Endothelial cell of umbilical vein (primary cell): ENCODE measurements at regions not wholly inside any gene's neighbourhood (a gene's known extent, or its start where the extent isn't known, plus 50 kb on each side); places are given as distances from the start of the nearest gene placed in this dataset.

Experiments used
- BruUV-seq: library from RNA; stranded (reverse); fragments of 400-500 nt; replicated peaks from 2 replicates; lab custom pipeline; 2021; lab: Mats Ljungman, UMichigan
- CTCF ChIA-PET: fragments of 300-600, 350-600 bp; sonication (Branson Sonifier 250); formaldehyde crosslinking; loops from one replicate; lab custom pipeline; 2021; ENCODE audit warnings: antibody characterized with exemption, inconsistent platforms; lab: Charles Lee
- POLR2A ChIA-PET: fragments of 300-600, 350-600 bp; sonication (Branson Sonifier 250); formaldehyde crosslinking; loops from one replicate; lab custom pipeline; 2021; ENCODE audit warnings: antibody characterized with exemption, inconsistent platforms; lab: Charles Lee
- DNase-seq: peaks from one replicate; pipeline ENCODE4 v3.0.0-alpha.2; 2011; ENCODE audit warnings: low read depth, low spot score
- FAIRE-seq: peaks from 2 replicates; lab custom pipeline; 2011; peaks lifted over from hg19 to GRCh38; lab: Jason Lieb, UNC
- H2AFZ ChIP-seq: 2 replicates; pipeline ENCODE4 v1.6.0; 2012; ENCODE audit warnings: low read depth, low read length, control low read depth, inconsistent platforms
- H3K27ac ChIP-seq: 2 replicates; pipeline ENCODE4 v1.5.1; 2011; ENCODE audit warnings: low read depth, mild to moderate bottlenecking, control low read depth, low read length, moderate library complexity; ENCODE audit not compliant: insufficient read depth
- H3K27me3 ChIP-seq, 2 experiments: 2 replicates each; pipeline versions ENCODE4 v1.6.0 to v1.6.1; 2011; ENCODE audit warnings: low read length in 2 of 2, mixed read lengths in 1 of 2; ENCODE audit not compliant: control insufficient read depth in 2 of 2, insufficient read depth in 2 of 2
- H3K36me3 ChIP-seq, 2 experiments: 2 replicates in 1 of 2; 3 replicates in 1 of 2; pipeline ENCODE4 v1.5.1; 2011; ENCODE audit warnings: low read length in 2 of 2, mild to moderate bottlenecking in 1 of 2, moderate library complexity in 1 of 2; ENCODE audit not compliant: control insufficient read depth in 2 of 2, insufficient read depth in 2 of 2; ENCODE audit errors: extremely low read depth in 1 of 2
- H3K4me1 ChIP-seq: 3 replicates; pipeline ENCODE4 v1.5.1; 2011; ENCODE audit warnings: mild to moderate bottlenecking, low read length; ENCODE audit not compliant: control insufficient read depth, insufficient read depth; ENCODE audit errors: extremely low read depth
- H3K4me2 ChIP-seq: 2 replicates; pipeline ENCODE4 v1.6.1; 2011; ENCODE audit warnings: low read length, control low read depth, mixed read lengths; ENCODE audit not compliant: insufficient read depth
- H3K4me3 ChIP-seq, 3 experiments: fragments of 200-600 bp in 1 of 3; sonication (generic), shearing (Covaris generic) in 1 of 3; replicated peaks in 1 of 3; 2 replicates each; pipeline ENCODE4 v1.5.1; 2011 to 2016; ENCODE audit warnings: control low read depth in 3 of 3, low read length in 3 of 3, mild to moderate bottlenecking in 2 of 3, inconsistent platforms in 1 of 3, low read depth in 1 of 3, moderate library complexity in 1 of 3; ENCODE audit not compliant: insufficient read depth in 1 of 3
- H3K79me2 ChIP-seq: 2 replicates; pipeline ENCODE4 v1.6.0; 2012; ENCODE audit warnings: low read length, inconsistent platforms; ENCODE audit not compliant: control insufficient read depth, insufficient read depth
- H3K9ac ChIP-seq: replicated peaks from 2 replicates; pipeline ENCODE3; 2011; ENCODE audit warnings: low read length, control low read depth; ENCODE audit not compliant: insufficient read depth; ENCODE audit errors: extremely low read depth
- H3K9me1 ChIP-seq: replicated peaks from 3 replicates; pipeline ENCODE4 v1.6.0; 2011; ENCODE audit warnings: mild to moderate bottlenecking, low read length; ENCODE audit not compliant: control insufficient read depth, insufficient read depth; ENCODE audit errors: extremely low read depth
- H3K9me3 ChIP-seq: replicated peaks from 2 replicates; pipeline ENCODE4 v1.5.1; 2012; ENCODE audit warnings: low read length, inconsistent platforms; ENCODE audit not compliant: control insufficient read depth, insufficient read depth
- H4K20me1 ChIP-seq: replicated peaks from 2 replicates; pipeline ENCODE3; 2011; ENCODE audit warnings: mild to moderate bottlenecking, low read length; ENCODE audit not compliant: control insufficient read depth, insufficient read depth; ENCODE audit errors: extremely low read depth
- EZH2 ChIP-seq: IDR thresholded peaks from 2 replicates; pipeline ENCODE4 v1.6.1; 2012; ENCODE audit warnings: borderline replicate concordance, low read depth, mild to moderate bottlenecking, moderate library complexity, low read length, inconsistent platforms; ENCODE audit not compliant: severe bottlenecking
- FOS ChIP-seq: IDR thresholded peaks from 2 replicates; pipeline ENCODE4 v1.6.1; 2011; ENCODE audit warnings: mild to moderate bottlenecking, low read length, moderate library complexity, borderline replicate concordance; ENCODE audit not compliant: insufficient read depth
- GATA2 ChIP-seq: IDR thresholded peaks from 2 replicates; pipeline ENCODE4 v1.7.0; 2011; ENCODE audit warnings: low read depth, mild to moderate bottlenecking, moderate library complexity, mixed read lengths, low read length; ENCODE audit not compliant: insufficient read length, insufficient read depth
- JUN ChIP-seq: IDR thresholded peaks from 2 replicates; pipeline ENCODE4 v1.6.1; 2011; ENCODE audit warnings: borderline replicate concordance, low read depth; ENCODE audit not compliant: insufficient read length, insufficient read depth
- MYC ChIP-seq: IDR thresholded peaks from one replicate; pipeline ENCODE4 v1.6.1; 2011; ENCODE audit warnings: mild to moderate bottlenecking, low read depth, low read length
- POLR2A ChIP-seq: IDR thresholded peaks from 2 replicates; pipeline ENCODE4 v1.6.1; 2012; ENCODE audit warnings: low read depth, mild to moderate bottlenecking, control low read depth, low read length
- POLR2AphosphoS5 ChIP-seq: IDR thresholded peaks from 2 replicates; pipeline ENCODE4 v1.6.1; 2012; ENCODE audit warnings: low read depth, mild to moderate bottlenecking, control low read depth, low read length, moderate library complexity; ENCODE audit not compliant: insufficient read depth
- dilution Hi-C: fragments of 300-500 bp; cut with MboI; formaldehyde crosslinking; loops from one replicate; pipeline ENCODE4 v1.15.0; 2019; ENCODE audit warnings: low sequenced_read_pairs; ENCODE audit not compliant: extremely low pct_ligation_motif_present
- intact Hi-C: fragments of 100-400 bp; cut with micrococcal nuclease; formaldehyde crosslinking; loops from one replicate; pipeline ENCODE4 v1.10.0; 2022
- TF ChIP-seq, protein P1 (sequence below): IDR thresholded peaks from 2 replicates; pipeline ENCODE4 v1.6.1; 2011; ENCODE audit not compliant: insufficient read depth, insufficient read length
- TF ChIP-seq, protein P2 (sequence below), 2 donors: IDR thresholded peaks; 1 replicate in 1 of 2; 2 replicates in 1 of 2; pipeline ENCODE4 v1.5.1; 2011; ENCODE audit warnings: low read length in 2 of 2, mild to moderate bottlenecking in 2 of 2, moderate library complexity in 2 of 2, control low read depth in 1 of 2, inconsistent platforms in 1 of 2, low read depth in 1 of 2; ENCODE audit not compliant: insufficient read depth in 1 of 2; ENCODE audit errors: extremely low read depth in 1 of 2

DNA sequence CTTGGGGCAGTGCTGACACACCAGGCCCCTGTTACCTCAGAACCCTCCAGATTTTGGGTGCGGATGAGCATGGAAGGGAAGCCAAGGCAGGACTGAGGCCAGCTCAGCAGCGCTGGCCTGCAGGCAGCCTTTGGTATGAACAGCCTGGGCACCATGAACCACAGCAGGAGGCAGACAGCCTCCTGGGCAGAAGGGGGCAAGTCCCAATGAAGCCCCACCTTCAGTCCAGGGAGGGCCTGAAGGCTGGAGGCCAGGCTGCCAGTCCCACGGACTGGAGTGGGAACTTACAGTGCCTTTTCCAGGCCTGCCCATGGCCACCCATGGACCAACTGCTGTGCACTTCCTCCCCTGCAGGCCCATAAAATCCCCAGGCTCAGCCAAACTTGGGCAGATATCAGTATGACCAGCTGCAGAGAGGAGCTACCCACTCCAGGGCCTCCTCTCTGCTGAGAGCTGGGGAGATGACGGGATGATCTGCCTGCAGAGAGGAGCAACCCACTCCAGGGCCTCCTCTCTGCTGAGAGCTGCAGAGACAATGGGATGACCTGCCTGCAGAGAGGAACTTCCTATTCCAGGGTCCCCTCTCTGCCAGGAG, 74.7 kb downstream of the NEURL3 start:
- no peaks in the 10 kb centered on the region for H3K79me2 ChIP-seq
- no peak for DNase-seq
- H3K27me3 ChIP-seq = peaks cover 7 to 19% of the 10 kb centered on the region in 2 experiments
- no peak overlapping the region for H3K27ac ChIP-seq
- H3K9me3 ChIP-seq = no peaks in the 10 kb centered on the region
- no peak overlapping the region for H3K4me3 ChIP-seq
- TF ChIP-seq, protein P1, sequence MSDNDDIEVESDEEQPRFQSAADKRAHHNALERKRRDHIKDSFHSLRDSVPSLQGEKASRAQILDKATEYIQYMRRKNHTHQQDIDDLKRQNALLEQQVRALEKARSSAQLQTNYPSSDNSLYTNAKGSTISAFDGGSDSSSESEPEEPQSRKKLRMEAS = no peak
- TF ChIP-seq, protein P2, sequence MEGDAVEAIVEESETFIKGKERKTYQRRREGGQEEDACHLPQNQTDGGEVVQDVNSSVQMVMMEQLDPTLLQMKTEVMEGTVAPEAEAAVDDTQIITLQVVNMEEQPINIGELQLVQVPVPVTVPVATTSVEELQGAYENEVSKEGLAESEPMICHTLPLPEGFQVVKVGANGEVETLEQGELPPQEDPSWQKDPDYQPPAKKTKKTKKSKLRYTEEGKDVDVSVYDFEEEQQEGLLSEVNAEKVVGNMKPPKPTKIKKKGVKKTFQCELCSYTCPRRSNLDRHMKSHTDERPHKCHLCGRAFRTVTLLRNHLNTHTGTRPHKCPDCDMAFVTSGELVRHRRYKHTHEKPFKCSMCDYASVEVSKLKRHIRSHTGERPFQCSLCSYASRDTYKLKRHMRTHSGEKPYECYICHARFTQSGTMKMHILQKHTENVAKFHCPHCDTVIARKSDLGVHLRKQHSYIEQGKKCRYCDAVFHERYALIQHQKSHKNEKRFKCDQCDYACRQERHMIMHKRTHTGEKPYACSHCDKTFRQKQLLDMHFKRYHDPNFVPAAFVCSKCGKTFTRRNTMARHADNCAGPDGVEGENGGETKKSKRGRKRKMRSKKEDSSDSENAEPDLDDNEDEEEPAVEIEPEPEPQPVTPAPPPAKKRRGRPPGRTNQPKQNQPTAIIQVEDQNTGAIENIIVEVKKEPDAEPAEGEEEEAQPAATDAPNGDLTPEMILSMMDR (IDR thresholded peaks at IDR 0.05; ENCODE audit: extremely low read depth in 1 of 2, insufficient read depth in 1 of 2, low read depth in 1 of 2, low read length in 2 of 2) = no peak
- no peak for TF ChIP-seq EZH2
- TF ChIP-seq POLR2AphosphoS5 = no peak
- no peak for TF ChIP-seq FOS
- no peak for TF ChIP-seq POLR2A
- no peak for TF ChIP-seq GATA2
- no peak for TF ChIP-seq JUN
- no peak for TF ChIP-seq MYC
- intact Hi-C loops (no loop called here), dilution Hi-C loops (no loop called here)
- no peaks in the 10 kb centered on the region for H4K20me1 ChIP-seq
- no peak for FAIRE-seq
- no peaks in the 10 kb centered on the region for H3K9me1 ChIP-seq
- H3K36me3 ChIP-seq = no peaks in the 10 kb centered on the region
- ChIA-PET CTCF (interaction anchor here (3.2 kb wide), 1 partner anchor 23 kb away, joined by 14 read pairs; no protein-coding TSS in a partner anchor), POLR2A (no interaction called here)
- H2AFZ ChIP-seq = no peak overlapping the region
- H3K4me1 ChIP-seq = peaks cover 4% of the 10 kb centered on the region
- H3K4me2 ChIP-seq = no peak overlapping the region
- BruUV-seq = no TSS peak
- no peak overlapping the region for H3K9ac ChIP-seq
